GM18873 (cell line): ENCODE measurements at regions not wholly inside any gene's neighbourhood (a gene's known extent, or its start where the extent isn't known, plus 50 kb on each side); places are given as distances from the start of the nearest gene placed in this dataset.
"Not testable (repeated sequence)": the region's sequence is repeated elsewhere in the genome, so short reads cannot be mapped to it uniquely, and the experiment has no call there.

Experiments used
- ATAC-seq: cut with Tn5 transposase; IDR thresholded peaks from one replicate; pipeline ENCODE4 v1.9.1; 2021; ENCODE audit warnings: mild to moderate bottlenecking, moderate library complexity, moderate number of reproducible peaks; ENCODE audit not compliant: unreplicated experiment, low FRiP score

DNA sequence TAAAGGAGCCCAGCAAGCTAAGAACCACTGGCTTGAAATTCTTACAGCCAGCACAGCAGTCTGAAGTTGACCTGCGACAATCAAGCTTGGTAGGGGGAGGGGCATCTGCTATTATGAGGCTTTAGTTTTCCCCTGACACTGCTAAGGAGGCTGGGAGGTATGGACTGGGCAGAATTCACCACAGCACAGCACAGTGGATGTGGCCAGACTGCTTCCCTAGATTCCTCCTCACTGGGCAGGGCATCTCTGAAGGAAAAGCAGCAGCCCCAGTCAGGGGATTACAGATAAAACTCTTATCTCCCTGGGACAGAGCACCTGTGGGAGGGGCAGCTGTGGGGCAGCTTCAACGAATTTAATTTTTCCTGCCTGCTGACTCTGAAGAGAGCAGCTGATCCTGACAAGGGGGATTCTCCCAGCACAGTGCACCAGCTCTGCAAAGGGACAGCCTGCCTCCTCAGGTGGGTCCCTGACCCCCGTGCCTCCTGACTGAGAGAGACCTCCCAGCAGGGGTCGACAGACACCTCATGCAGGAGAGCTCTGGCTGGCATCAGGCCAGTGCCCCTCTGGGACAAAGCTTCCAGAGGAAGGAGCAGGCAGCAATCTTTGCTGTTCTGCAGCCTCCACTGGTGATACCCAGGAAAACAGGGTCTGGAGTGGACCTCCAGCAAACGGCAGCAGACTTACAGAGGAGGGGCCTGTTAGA, 71.6 kb upstream of the CARMIL1 start:
- not testable (repeated sequence) for ATAC-seq

DNA sequence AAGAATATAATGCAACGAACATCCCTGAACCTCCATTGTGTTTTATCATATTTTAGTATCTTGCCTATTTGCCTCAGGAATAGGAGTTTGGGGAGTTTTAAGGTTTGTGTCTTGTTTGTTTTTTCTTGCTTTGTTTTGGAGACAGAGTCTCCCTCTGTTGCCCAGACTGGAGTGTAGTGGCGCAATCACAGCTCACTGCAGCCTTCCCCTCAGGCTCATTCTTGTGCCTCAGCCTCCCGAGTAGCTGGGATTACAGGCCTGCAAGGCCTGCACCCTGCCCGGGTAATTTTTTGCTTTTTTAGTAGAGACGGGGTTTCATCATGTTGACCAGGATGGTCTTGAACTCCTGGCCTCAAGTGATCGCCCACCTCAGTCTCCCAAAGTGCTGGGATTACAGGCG, 63.3 kb upstream of the CARMIL1 start:
- ATAC-seq: no peak

DNA sequence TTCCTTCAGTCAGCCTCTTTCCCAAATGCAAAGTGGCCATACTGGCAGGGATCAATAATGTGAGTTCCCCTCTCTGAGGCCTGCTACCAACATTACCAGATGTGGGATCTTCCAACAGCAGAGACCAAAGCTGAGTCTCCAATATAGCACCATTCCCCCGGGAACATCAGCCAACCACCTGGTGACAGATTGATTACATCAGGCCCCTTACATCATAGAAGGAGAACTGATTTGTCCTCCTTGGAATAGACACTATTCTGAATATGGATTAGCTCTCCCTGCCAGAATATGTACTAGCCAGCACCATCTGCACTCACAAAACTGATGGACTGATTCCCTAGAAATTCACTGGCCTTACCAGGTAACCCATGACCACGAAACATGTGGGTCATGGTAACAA, 61.9 kb upstream of the CARMIL1 start:
- no peak for ATAC-seq

DNA sequence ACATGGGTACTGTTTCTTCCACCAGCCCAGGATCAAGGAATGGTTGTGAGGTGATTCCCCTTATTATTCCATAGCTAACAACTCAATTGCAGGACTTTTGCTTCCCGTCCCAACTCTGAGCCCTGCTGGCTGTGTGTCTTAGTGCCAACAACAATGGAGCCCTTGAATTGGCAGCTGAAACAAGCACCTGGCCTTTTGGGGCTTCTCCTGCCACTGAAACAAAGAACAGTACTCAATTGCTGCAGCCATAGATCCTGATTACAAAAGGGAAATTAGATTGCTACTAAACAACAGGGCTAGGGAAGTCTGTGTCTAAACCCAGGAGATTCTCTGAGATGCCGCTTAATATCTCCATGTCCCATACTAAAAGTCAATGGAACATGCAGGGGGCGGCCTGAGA, 61.3 kb upstream of the CARMIL1 start:
- no peak for ATAC-seq

DNA sequence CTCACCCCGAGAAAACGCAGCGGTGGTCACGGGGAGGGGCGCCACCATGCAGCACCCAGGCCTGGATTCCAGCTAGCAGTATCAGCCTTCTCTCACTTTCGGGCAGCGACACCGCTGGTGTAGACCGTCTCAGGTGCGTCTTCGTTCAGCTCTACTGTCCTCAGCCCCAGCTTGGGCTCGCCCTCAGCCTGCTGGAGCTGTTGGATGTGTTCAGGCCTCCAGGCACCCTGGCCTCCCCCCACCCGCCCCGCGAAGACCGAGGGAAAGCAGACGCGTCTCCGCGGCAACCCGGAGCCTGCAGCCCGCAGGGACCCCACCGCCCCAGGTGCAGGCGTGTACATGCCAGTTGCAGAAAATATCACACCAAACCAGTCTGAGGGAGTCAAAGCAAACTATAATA, 60.8 kb upstream of the CARMIL1 start:
- no peak for ATAC-seq

DNA sequence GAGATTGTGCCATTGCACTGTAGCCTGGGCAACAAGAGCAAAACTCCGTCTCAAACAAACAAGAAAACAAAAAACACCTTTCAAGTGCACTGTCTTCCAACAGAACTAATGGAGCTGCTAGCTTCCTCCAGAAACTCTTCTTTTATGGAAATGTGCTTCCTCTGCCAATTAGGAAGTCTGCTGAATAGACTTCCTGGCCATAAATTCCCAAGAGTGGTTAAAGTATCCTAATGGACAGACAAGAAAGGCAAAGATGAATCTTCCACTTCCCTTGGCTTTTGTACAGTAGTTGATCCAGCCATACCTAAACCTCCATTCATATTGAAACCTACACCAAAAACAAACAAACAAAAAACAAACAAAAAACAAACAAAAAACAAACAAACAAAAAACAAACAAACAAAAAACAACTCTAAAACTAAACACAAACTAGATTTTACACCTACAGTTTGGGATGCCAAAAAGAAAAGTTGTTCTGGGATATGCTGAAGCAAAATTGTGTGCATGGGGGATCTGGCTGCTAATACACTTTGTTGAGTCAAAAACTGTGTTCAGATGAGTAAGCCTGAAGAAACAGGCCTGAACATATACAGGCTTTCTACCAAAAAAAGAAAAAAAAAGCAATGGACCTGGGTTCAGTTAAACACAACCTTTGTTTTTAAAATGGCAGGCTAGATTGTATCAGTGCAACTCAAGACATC, 59.8 kb upstream of the CARMIL1 start:
- no peak for ATAC-seq

DNA sequence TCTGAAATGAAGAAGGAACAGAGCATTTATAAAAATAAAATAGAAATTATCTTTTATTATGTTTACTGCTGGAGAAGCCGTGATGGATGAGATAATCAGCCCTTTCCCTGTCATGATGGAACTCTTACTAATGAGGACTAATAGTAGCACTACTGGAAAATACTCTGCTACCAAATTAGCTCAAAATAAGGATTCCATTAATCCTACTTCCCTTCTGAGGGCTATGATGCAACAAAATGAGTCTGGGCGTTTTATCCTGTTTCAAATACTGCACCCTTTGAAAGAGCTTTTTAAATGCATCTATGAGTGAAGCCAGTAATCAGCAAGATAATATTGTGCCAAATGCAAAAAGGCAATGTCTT, 59.3 kb upstream of the CARMIL1 start:
- no peak for ATAC-seq

DNA sequence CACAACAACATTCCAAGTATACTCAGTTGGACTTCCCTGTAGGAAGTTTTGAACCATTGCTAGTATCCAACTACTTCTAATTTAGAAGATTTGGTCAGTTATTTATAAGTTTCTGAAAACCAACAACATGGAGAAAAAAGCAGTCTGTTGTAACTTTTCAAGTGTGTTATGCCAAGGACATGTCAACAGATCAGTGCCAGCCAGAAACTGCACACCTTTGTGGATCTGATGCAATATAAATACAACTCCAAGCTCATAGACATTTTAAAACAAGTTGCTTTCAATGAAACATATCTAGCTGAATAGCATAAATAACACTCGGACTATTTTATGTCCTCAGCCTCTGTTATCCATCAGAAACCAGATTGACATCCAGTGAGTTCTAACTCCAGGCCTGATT, 58.3 kb upstream of the CARMIL1 start:
- no peak for ATAC-seq

DNA sequence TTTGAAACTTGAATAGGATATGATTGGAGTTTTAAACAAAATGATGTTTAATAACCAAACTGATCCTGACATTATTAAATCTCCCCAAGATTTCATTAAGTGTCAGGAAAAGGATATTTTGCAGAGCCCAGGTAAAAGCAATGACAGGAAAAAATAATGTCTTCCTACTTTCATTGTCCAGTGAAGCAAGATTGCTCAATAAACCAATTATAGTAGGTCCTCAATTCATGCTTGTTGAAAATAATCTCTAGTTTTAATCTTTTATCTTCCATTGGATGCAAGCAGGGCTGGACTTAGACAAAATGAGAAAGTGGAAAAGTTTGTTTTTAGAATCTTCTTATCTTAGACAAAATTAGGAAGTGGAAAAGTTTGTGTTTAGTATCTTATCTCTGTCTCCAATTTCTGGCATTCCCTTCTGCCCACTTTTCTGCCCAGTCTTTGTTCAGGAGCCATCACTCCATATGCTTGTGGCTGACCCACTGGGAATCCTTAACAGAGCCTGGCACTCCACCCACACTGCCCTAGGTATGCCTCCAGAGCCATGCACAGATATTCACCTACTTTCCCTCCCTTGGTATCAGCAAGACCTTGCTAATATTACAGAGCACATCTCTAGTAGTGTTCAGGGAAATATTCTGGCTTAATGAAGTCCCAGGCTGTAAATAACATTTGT, 57.0 kb upstream of the CARMIL1 start:
- ATAC-seq: no peak

DNA sequence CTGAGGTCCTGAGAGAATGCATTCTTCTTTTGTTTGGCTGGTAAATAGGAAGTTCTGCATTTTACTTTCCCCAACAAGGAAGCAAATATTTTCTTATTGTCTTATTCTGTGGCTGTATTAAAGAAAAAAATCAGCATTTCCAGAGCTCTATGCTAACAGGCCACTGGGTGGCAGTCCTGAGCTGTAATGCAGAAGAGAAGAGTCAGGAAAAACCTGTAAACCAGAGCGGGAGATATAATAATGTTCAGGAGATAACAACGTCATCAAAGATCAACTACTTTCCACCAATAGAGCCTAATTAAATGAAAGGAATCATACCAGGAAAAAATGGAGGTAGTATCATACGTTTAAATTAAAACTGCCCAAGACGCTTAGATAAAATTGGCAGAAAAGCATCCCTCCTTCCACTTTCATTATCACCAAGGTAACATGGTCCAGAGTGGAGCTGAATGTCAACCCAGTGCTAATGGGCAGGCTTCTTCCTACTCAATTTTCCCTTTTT, 55.6 kb upstream of the CARMIL1 start:
- no peak for ATAC-seq

DNA sequence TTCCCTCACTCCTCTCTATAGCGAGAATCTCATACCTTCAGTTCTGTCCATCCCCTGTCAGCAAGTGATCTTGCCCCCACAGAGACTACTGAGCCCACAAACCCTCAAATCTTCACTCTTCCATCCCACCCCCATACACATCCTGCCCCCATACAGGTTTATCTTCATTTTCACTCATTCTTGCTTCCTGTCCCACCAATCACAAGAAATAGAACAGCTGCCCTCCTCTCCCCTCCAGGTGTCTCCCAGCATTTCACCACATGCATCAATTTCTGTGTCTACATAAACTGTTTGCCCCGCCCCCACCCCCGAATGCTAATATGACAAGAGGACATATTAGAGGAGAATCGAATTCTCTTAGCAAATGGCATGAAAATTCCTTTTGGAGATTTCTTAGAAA, 54.9 kb upstream of the CARMIL1 start:
- no peak for ATAC-seq

DNA sequence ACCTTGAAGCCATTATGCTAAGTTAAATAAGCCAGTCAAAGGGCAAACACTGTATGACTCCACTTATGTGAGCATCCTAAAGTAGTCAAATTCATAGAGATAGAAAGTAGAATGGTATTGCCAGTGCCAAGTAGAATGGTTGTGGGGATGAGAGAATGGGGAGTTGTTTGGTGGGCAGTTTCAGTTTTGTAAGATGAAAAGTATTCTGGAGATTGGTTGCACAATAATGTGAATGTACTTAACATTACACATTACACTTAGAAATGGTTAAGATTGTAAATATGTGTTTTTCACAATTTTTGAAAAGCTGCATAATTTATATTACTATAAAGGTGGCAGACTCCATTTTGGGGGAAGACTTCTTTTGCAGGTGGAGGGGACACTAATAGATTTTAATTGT, 51.3 kb upstream of the CARMIL1 start:
- ATAC-seq: no peak
